Body of pancreas (tissue), 4 donors: ENCODE measurements at regions not wholly inside any gene's neighbourhood (a gene's known extent, or its start where the extent isn't known, plus 50 kb on each side); places are given as distances from the start of the nearest gene placed in this dataset.

Source experiments
- ATAC-seq: fragments of 150-250 bp; one replicate; pipeline ENCODE4 v1.9.1; 2016
- DNase-seq, 4 donors: peaks; one replicate each; pipeline ENCODE4 v3.0.0-alpha.2; 2019
- H3K27ac ChIP-seq, 4 donors: fragments of 200-600 bp; sonication (generic); 1 replicate in 3 of 4; 2 replicates in 1 of 4; pipeline versions ENCODE4 v1.5.1 to v1.6.1; 2016 to 2019; ENCODE audit warnings: mild to moderate bottlenecking in 1 of 4, mixed read lengths in 1 of 4, moderate library complexity in 1 of 4
- H3K27me3 ChIP-seq, 2 donors: fragments of 200-600 bp; sonication (generic); one replicate each; pipeline ENCODE4 v1.6.0; 2016; ENCODE audit warnings: mild to moderate bottlenecking in 1 of 2
- H3K36me3 ChIP-seq, 2 donors: fragments of 200-600 bp; sonication (generic); replicated peaks in 1 of 2; 2 replicates each; pipeline ENCODE4 v1.5.1; 2016; ENCODE audit warnings: low read depth in 2 of 2; ENCODE audit not compliant: insufficient read depth in 1 of 2
- H3K4me1 ChIP-seq: fragments of 200-600 bp; sonication (generic); one replicate; pipeline ENCODE4 v1.6.0; 2016
- H3K4me3 ChIP-seq, 2 donors: fragments of 200-600 bp; sonication (generic); 1 replicate in 1 of 2; 2 replicates in 1 of 2; pipeline ENCODE4 v1.5.1; 2016 to 2019
- H3K9me3 ChIP-seq, 3 donors: fragments of 200-600 bp; sonication (generic); 1 replicate in 2 of 3; 2 replicates in 1 of 3; pipeline ENCODE4 v1.5.1; 2016
- CTCF ChIP-seq, 7 experiments: fragments of 450-650 bp in 4 of 7; fragments of 200-600 bp in 3 of 7; sonication (generic) in 3 of 7; IDR thresholded peaks; one replicate each; pipeline ENCODE4 v1.5.1; 2016 to 2019; ENCODE audit warnings: antibody characterized with exemption in 7 of 7
- POLR2A ChIP-seq, 3 donors: fragments of 450-650 bp; IDR thresholded peaks; one replicate each; pipeline ENCODE4 v1.6.1; 2016; ENCODE audit warnings: antibody characterized with exemption in 3 of 3, mild to moderate bottlenecking in 2 of 3
- WGBS, 2 donors: methylation state at CpG; one replicate each; pipeline ENCODE4 v1.1.5; 2017; 5-methylcytosine and 5-hydroxymethylcytosine counted together
- intact Hi-C: fragments of 100-400 bp; cut with DNase I; formaldehyde crosslinking; loops from one replicate; pipeline ENCODE4 v1.15.1; 2023

GRCh38 chr7:19560111-19560883, 148.5 kb downstream of the POLR1F start:
- intact Hi-C loops: no loop called here
- no peak overlapping the region for H3K4me3 ChIP-seq
- no peaks in the 10 kb centered on the region for H3K27me3 ChIP-seq
- WGBS, 2 donors: 41 to 45% methylated on average over 8 of the region's 8 CpGs
- H3K27ac ChIP-seq: no peak overlapping the region
- H3K36me3 ChIP-seq: no peaks in the 10 kb centered on the region
- no peak for ATAC-seq
- H3K4me1 ChIP-seq: no peaks in the 10 kb centered on the region
- no peak for DNase-seq
- TF ChIP-seq POLR2A (IDR thresholded peaks at IDR 0.05) (no peak), CTCF (IDR thresholded peaks at IDR 0.05) (no peak)
- H3K9me3 ChIP-seq: no peaks in the 10 kb centered on the region

GRCh38 chr7:19558527-19558926, 150.3 kb downstream of the POLR1F start:
- Histone ChIP-seq H3K9me3 (no peaks in the 10 kb centered on the region), H3K27ac (no peak overlapping the region), H3K4me3 (no peak overlapping the region), H3K27me3 (no peaks in the 10 kb centered on the region), H3K36me3 (no peaks in the 10 kb centered on the region), H3K4me1 (no peaks in the 10 kb centered on the region)
- no peak for DNase-seq
- intact Hi-C loops: no loop called here
- TF ChIP-seq CTCF (IDR thresholded peaks at IDR 0.05): no peak
- 72 to 85% methylated on average over 1 of the region's 1 CpG for WGBS, 2 donors
- no peak for ATAC-seq

- Histone ChIP-seq H3K4me1 (no peaks in the 10 kb centered on the region), H3K36me3 (no peaks in the 10 kb centered on the region), H3K27ac (no peak overlapping the region), H3K9me3 (no peaks in the 10 kb centered on the region), H3K4me3 (no peak overlapping the region), H3K27me3 (no peaks in the 10 kb centered on the region)
- TF ChIP-seq CTCF (IDR thresholded peaks at IDR 0.05) (no peak), POLR2A (IDR thresholded peaks at IDR 0.05) (no peak)
- DNase-seq (no peak), ATAC-seq (no peak)
- WGBS, 2 donors: 83 to 85% methylated on average over 3 of the region's 3 CpGs
- intact Hi-C loops: no loop called here
Observed at GRCh38 chr7:19557726-19558465, 150.9 kb downstream of the POLR1F start.

- no peak overlapping the region for H3K27ac ChIP-seq
- TF ChIP-seq POLR2A (IDR thresholded peaks at IDR 0.05) (no peak), CTCF (IDR thresholded peaks at IDR 0.05) (no peak)
- H3K4me1 ChIP-seq: no peaks in the 10 kb centered on the region
- H3K4me3 ChIP-seq: no peak overlapping the region
- H3K36me3 ChIP-seq: no peaks in the 10 kb centered on the region
- no peaks in the 10 kb centered on the region for H3K9me3 ChIP-seq
- H3K27me3 ChIP-seq: no peaks in the 10 kb centered on the region
- DNase-seq (no peak), ATAC-seq (no peak)
- intact Hi-C loops: no loop called here
Observed at GRCh38 chr7:19554581-19554980, 154.3 kb downstream of the POLR1F start.
